GM12878 (cell line): ENCODE measurements at regions not wholly inside any gene's neighbourhood (a gene's known extent, or its start where the extent isn't known, plus 50 kb on each side); places are given as distances from the start of the nearest gene placed in this dataset.

Experiments used
- ATAC-seq: fragments of 200-7000 bp; cut with Tn5 transposase; 3 replicates; pipeline ENCODE4 v1.9.1; 2020; ENCODE audit warnings: mild to moderate bottlenecking, moderate library complexity
- BruUV-seq: library from RNA; stranded (reverse); fragments of 400-500 nt; replicated peaks from 2 replicates; lab custom pipeline; 2021; lab: Mats Ljungman, UMichigan
- CTCF ChIA-PET: fragments of 300-600 bp; sonication (Branson Sonifier 250); formaldehyde crosslinking; extraction: SDS; loops from one replicate; lab custom pipeline; 2021; ENCODE audit warnings: inconsistent platforms; lab: Yijun Ruan, JAX
- POLR2A ChIA-PET: fragments of 350-600 bp; formaldehyde crosslinking; extraction: SDS; loops from one replicate; lab custom pipeline; 2021; ENCODE audit warnings: inconsistent platforms; lab: Charles Lee
- RAD21 ChIA-PET: fragments of 300-600 bp; sonication (Branson Sonifier 250); formaldehyde crosslinking; loops from one replicate; lab custom pipeline; 2023; ENCODE audit warnings: antibody characterized with exemption; ENCODE audit not compliant: unreplicated experiment; lab: Charles Lee
- SMC1A ChIA-PET: fragments of 300-600 bp; sonication (Branson Sonifier 250); formaldehyde crosslinking; loops from one replicate; lab custom pipeline; 2023; ENCODE audit not compliant: unreplicated experiment, uncharacterized antibody; lab: Charles Lee
- DNase-seq: peaks from one replicate; pipeline ENCODE4 v3.0.0-alpha.2; 2011; ENCODE audit warnings: low read depth, low spot score
- FAIRE-seq: peaks from 3 replicates; lab custom pipeline; 2011; peaks lifted over from hg19 to GRCh38; lab: Jason Lieb, UNC
- H2AFZ ChIP-seq: 2 replicates; pipeline ENCODE4 v1.6.0; 2011; ENCODE audit warnings: low read depth, low read length, control low read depth; ENCODE audit not compliant: control insufficient read depth
- H3K27ac ChIP-seq: 2 replicates; pipeline ENCODE4 v1.5.1; 2011; ENCODE audit warnings: control low read depth; ENCODE audit not compliant: control insufficient read depth, insufficient read depth
- H3K27me3 ChIP-seq, 2 experiments: replicated peaks in 1 of 2; 2 replicates each; pipeline versions ENCODE4 v1.6.0 to v1.6.1; 2011; ENCODE audit warnings: low read length in 1 of 2; ENCODE audit not compliant: control insufficient read depth in 2 of 2, insufficient read depth in 2 of 2
- H3K36me3 ChIP-seq, 2 experiments: 2 replicates each; pipeline ENCODE4 v1.5.1; 2011; ENCODE audit warnings: low read length in 1 of 2; ENCODE audit not compliant: control insufficient read depth in 2 of 2, insufficient read depth in 2 of 2
- H3K4me1 ChIP-seq: 2 replicates; pipeline ENCODE4 v1.6.1; 2011; ENCODE audit warnings: mild to moderate bottlenecking, low read length, moderate library complexity, mixed read lengths; ENCODE audit not compliant: control insufficient read depth, insufficient read depth
- H3K4me2 ChIP-seq: 2 replicates; pipeline ENCODE4 v1.6.0; 2011; ENCODE audit warnings: control low read depth; ENCODE audit not compliant: control insufficient read depth, insufficient read depth
- H3K4me3 ChIP-seq: fragments of 200-600 bp; sonication (generic); 2 replicates; pipeline ENCODE4 v1.5.1; 2016
- H3K79me2 ChIP-seq: 2 replicates; pipeline ENCODE4 v1.6.0; 2011; ENCODE audit warnings: low read length; ENCODE audit not compliant: control insufficient read depth, insufficient read depth
- H3K9ac ChIP-seq: 2 replicates; pipeline ENCODE4 v1.8.0; 2011; ENCODE audit warnings: low read length, control low read depth, mixed read lengths; ENCODE audit not compliant: control insufficient read depth, insufficient read depth
- H3K9me3 ChIP-seq: replicated peaks from 3 replicates; pipeline ENCODE4 v1.5.1; 2011; ENCODE audit warnings: mild to moderate bottlenecking, low read length; ENCODE audit not compliant: control insufficient read depth, insufficient read depth
- H4K20me1 ChIP-seq: 2 replicates; pipeline ENCODE4 v1.6.0; 2011; ENCODE audit not compliant: control insufficient read depth, insufficient read depth
- BMI1 ChIP-seq: fragments of 450-650 bp; IDR thresholded peaks from 2 replicates; pipeline ENCODE4 v1.6.1; 2016; ENCODE audit warnings: mild to moderate bottlenecking, moderate library complexity, borderline replicate concordance
- CREM ChIP-seq: IDR thresholded peaks from 2 replicates; pipeline ENCODE4 v1.6.1; 2014; ENCODE audit warnings: antibody characterized with exemption, low read depth
- FOS ChIP-seq: IDR thresholded peaks from 3 replicates; pipeline ENCODE4 v1.6.1; 2011; ENCODE audit warnings: borderline replicate concordance; ENCODE audit not compliant: insufficient read length; ENCODE audit errors: extremely low read depth
- HDGF ChIP-seq: fragments of 450-650 bp; IDR thresholded peaks from 2 replicates; pipeline ENCODE4 v1.6.1; 2016; ENCODE audit warnings: antibody characterized with exemption
- KAT2A ChIP-seq: conservative IDR thresholded peaks from 2 replicates; pipeline ENCODE4 v1.6.1; 2011; ENCODE audit warnings: low read depth, low read length; ENCODE audit not compliant: control insufficient read depth
- MYC ChIP-seq: IDR thresholded peaks from 2 replicates; pipeline ENCODE4 v1.6.1; 2011; ENCODE audit warnings: mild to moderate bottlenecking, low read length, moderate library complexity, inconsistent platforms; ENCODE audit not compliant: insufficient read depth, insufficient replicate concordance, insufficient read length, severe bottlenecking
- NR2C1 ChIP-seq: fragments of 450-650 bp; IDR thresholded peaks from 2 replicates; pipeline ENCODE4 v1.6.1; 2017; ENCODE audit warnings: antibody characterized with exemption, mild to moderate bottlenecking, moderate library complexity
- RB1 ChIP-seq: fragments of 450-650 bp; formaldehyde crosslinking; IDR thresholded peaks from 2 replicates; pipeline ENCODE4 v1.6.1; 2017; ENCODE audit warnings: mild to moderate bottlenecking, borderline replicate concordance
- WGBS: methylation state at CpG from one replicate; pipeline ENCODE4 v1.1.6; 2016; ENCODE audit warnings: low lambda C conversion rate; ENCODE audit not compliant: insufficient replicate concordance, insufficient coverage; ENCODE audit errors: missing lambda C conversion rate; 5-methylcytosine and 5-hydroxymethylcytosine counted together
- in situ Hi-C: fragments of 300-500 bp; cut with MboI; formaldehyde crosslinking; loops from 9 replicates; pipeline ENCODE4 v1.14.3; 2018; ENCODE audit warnings: mixed read lengths
- intact Hi-C: fragments of 100-400 bp; cut with micrococcal nuclease; formaldehyde crosslinking; loops from one replicate; pipeline ENCODE4 v1.14.2; 2022; ENCODE audit not compliant: unreplicated experiment
- TF ChIP-seq, protein P1 (sequence below): fragments of 450-650 bp; IDR thresholded peaks from 2 replicates; pipeline ENCODE4 v1.6.1; 2017; ENCODE audit warnings: mild to moderate bottlenecking

- RAD21 ChIA-PET: interaction anchor here (0.7 to 4.5 kb wide), 6 partner anchors 9 to 481 kb away, joined by 3 to 28 read pairs (median 3); partner anchors contain the start of gene TENT5A
- no peak for DNase-seq
- H2AFZ ChIP-seq: no peak overlapping the region
- 68% methylated on average over 2 of the region's 2 CpGs for WGBS
- H3K4me1 ChIP-seq: peaks cover 5% of the 10 kb centered on the region
- CTCF ChIA-PET: interaction anchor here (0.7 to 2.0 kb wide), 6 partner anchors 9 to 457 kb away, joined by 3 to 6 read pairs (median 4); no protein-coding TSS in a partner anchor
- TF ChIP-seq, protein P1, sequence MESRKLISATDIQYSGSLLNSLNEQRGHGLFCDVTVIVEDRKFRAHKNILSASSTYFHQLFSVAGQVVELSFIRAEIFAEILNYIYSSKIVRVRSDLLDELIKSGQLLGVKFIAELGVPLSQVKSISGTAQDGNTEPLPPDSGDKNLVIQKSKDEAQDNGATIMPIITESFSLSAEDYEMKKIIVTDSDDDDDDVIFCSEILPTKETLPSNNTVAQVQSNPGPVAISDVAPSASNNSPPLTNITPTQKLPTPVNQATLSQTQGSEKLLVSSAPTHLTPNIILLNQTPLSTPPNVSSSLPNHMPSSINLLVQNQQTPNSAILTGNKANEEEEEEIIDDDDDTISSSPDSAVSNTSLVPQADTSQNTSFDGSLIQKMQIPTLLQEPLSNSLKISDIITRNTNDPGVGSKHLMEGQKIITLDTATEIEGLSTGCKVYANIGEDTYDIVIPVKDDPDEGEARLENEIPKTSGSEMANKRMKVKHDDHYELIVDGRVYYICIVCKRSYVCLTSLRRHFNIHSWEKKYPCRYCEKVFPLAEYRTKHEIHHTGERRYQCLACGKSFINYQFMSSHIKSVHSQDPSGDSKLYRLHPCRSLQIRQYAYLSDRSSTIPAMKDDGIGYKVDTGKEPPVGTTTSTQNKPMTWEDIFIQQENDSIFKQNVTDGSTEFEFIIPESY: no peak
- TF ChIP-seq FOS: no peak
- TF ChIP-seq RB1: no peak
- no peak for TF ChIP-seq CREM
- no peak for TF ChIP-seq MYC
- TF ChIP-seq BMI1: no peak
- no peak for TF ChIP-seq KAT2A
- no peak for TF ChIP-seq HDGF
- no peak for TF ChIP-seq NR2C1
- H3K27ac ChIP-seq: no peak overlapping the region
- no peak overlapping the region for H3K9ac ChIP-seq
- in situ Hi-C loops: no loop called here
- BruUV-seq: no TSS peak
- H3K4me2 ChIP-seq: no peak overlapping the region
- SMC1A ChIA-PET: interaction anchor here (0.7 to 1.6 kb wide), 10 partner anchors 12 to 265 kb away, joined by 3 to 6 read pairs (median 3); no protein-coding TSS in a partner anchor
- no peaks in the 10 kb centered on the region for H4K20me1 ChIP-seq
- no peak overlapping the region for H3K4me3 ChIP-seq
- FAIRE-seq: no peak
- ATAC-seq: no peak
- intact Hi-C loops: no loop called here
- no peaks in the 10 kb centered on the region for H3K36me3 ChIP-seq
- POLR2A ChIA-PET: interaction anchor here (0.7 kb wide), 1 partner anchor 14 kb away, joined by 4 read pairs; no protein-coding TSS in a partner anchor
- H3K79me2 ChIP-seq: no peaks in the 10 kb centered on the region
- no peaks in the 10 kb centered on the region for H3K27me3 ChIP-seq
- H3K9me3 ChIP-seq: no peaks in the 10 kb centered on the region; the same call in 2 of the 3 replicates
Observed at GRCh38 chr6:81999270-81999669, 246.8 kb upstream of the TENT5A start.
